ENCODE measurements at regions not wholly inside any gene's neighbourhood (a gene's known extent, or its start where the extent isn't known, plus 50 kb on each side); places are given as distances from the start of the nearest gene placed in this dataset.

- DNase-seq: no peak
Measured at GRCh38 chr3:36302158-36302509, 78.2 kb upstream of the STAC start.

- DNase-seq: no peak
Measured at GRCh38 chr3:36302626-36303025, 77.7 kb upstream of the STAC start.

- DNase-seq: no peak
Measured at GRCh38 chr3:36303286-36303685, 77.0 kb upstream of the STAC start.

- no peak for DNase-seq
Measured at GRCh38 chr3:36305929-36306520, 74.3 kb upstream of the STAC start.

GRCh38 chr3:36309092-36309491 lies 71.2 kb upstream of the STAC start:
- DNase-seq: no peak

GRCh38 chr3:36312351-36312750 lies 68.0 kb upstream of the STAC start:
- no peak for DNase-seq

GRCh38 chr3:36317915-36318314 lies 62.4 kb upstream of the STAC start:
- DNase-seq: no peak

GRCh38 chr3:36318621-36319200 lies 61.6 kb upstream of the STAC start:
- no peak for DNase-seq

GRCh38 chr3:36319680-36320079 lies 60.6 kb upstream of the STAC start:
- no peak for DNase-seq

Measured in activated CD4-positive, alpha-beta T cell treated with anti-CD3 and anti-CD28 coated beads, Interleukin-2, amount 50 U/mL, for 1 hour (primary cell).